HEK293 (cell line): ENCODE measurements at regions not wholly inside any gene's neighbourhood (a gene's known extent, or its start where the extent isn't known, plus 50 kb on each side); places are given as distances from the start of the nearest gene placed in this dataset.

Experiments
- CTCF ChIA-PET: fragments of 350-600 bp; formaldehyde crosslinking; extraction: SDS; loops from one replicate; lab custom pipeline; 2021; ENCODE audit warnings: antibody characterized with exemption; lab: Yijun Ruan, JAX
- POLR2A ChIA-PET: fragments of 300-600 bp; formaldehyde crosslinking; extraction: SDS; loops from one replicate; lab custom pipeline; 2020; ENCODE audit warnings: antibody characterized with exemption, inconsistent platforms; lab: Yijun Ruan, JAX
- H3K27ac ChIP-seq: fragments of 200-500 bp; sonication (Bioruptor generic); 2 replicates; pipeline ENCODE4 v1.5.1; 2014; ENCODE audit warnings: low read depth, low read length, control low read depth, inconsistent platforms; ENCODE audit errors: extremely low read depth
- H3K36me3 ChIP-seq, 2 experiments: fragments of 200-500 bp in 1 of 2; sonication (Bioruptor generic) in 1 of 2; 1 replicate in 1 of 2; 2 replicates in 1 of 2; pipeline ENCODE4 v1.5.1; 2014 to 2017; ENCODE audit warnings: inconsistent platforms in 2 of 2, low read length in 2 of 2; ENCODE audit not compliant: control insufficient read depth in 2 of 2, insufficient read depth in 1 of 2
- H3K4me1 ChIP-seq: fragments of 200-500 bp; sonication (Bioruptor generic); 2 replicates; pipeline ENCODE4 v1.5.1; 2014; ENCODE audit warnings: mild to moderate bottlenecking, low read length, inconsistent platforms; ENCODE audit not compliant: control insufficient read depth, insufficient read depth
- H3K4me3 ChIP-seq: 2 replicates; pipeline ENCODE4 v1.5.1; 2011; ENCODE audit warnings: low read depth, mild to moderate bottlenecking, control low read depth, low read length, moderate library complexity
- H3K9me3 ChIP-seq: fragments of 200-500 bp; sonication (Bioruptor generic); 2 replicates; pipeline ENCODE4 v1.5.1; 2014; ENCODE audit warnings: low read depth, low read length, inconsistent platforms; ENCODE audit not compliant: control insufficient read depth, insufficient read depth
- ATF2 ChIP-seq: fragments of 450-650 bp; formaldehyde crosslinking; IDR thresholded peaks from 2 replicates; pipeline ENCODE4 v1.5.1; 2016; ENCODE audit warnings: missing biosample characterization, missing genetic modification characterization, low read depth
- SETDB1 ChIP-seq: IDR thresholded peaks from one replicate; pipeline ENCODE4 v1.6.1; 2017; ENCODE audit warnings: mild to moderate bottlenecking, low read length, moderate library complexity, mixed read lengths; ENCODE audit not compliant: insufficient read length
- TRIM28 ChIP-seq: IDR thresholded peaks from 2 replicates; pipeline ENCODE4 v1.6.1; 2011; ENCODE audit warnings: low read length, control low read depth, borderline replicate concordance
- ZBTB7A ChIP-seq: fragments of 450-650 bp; formaldehyde crosslinking; IDR thresholded peaks from 2 replicates; pipeline ENCODE4 v1.5.1; 2016; ENCODE audit warnings: low read depth, missing biosample characterization, missing genetic modification characterization
- ZFP41 ChIP-seq: fragments of 450-650 bp; formaldehyde crosslinking; IDR thresholded peaks from 2 replicates; pipeline ENCODE4 v1.5.1; 2016; ENCODE audit warnings: missing biosample characterization, missing genetic modification characterization, borderline replicate concordance
- ZNF211 ChIP-seq: fragments of 450-650 bp; formaldehyde crosslinking; IDR thresholded peaks from 2 replicates; pipeline ENCODE4 v1.5.1; 2016; ENCODE audit warnings: low read depth, missing biosample characterization, missing genetic modification characterization
- ZNF398 ChIP-seq: fragments of 450-650 bp; formaldehyde crosslinking; IDR thresholded peaks from 2 replicates; pipeline ENCODE4 v1.5.1; 2017; ENCODE audit warnings: missing biosample characterization, missing genetic modification characterization
- ZNF426 ChIP-seq: fragments of 450-650 bp; formaldehyde crosslinking; IDR thresholded peaks from 2 replicates; pipeline ENCODE4 v1.5.1; 2017; ENCODE audit warnings: missing biosample characterization, missing genetic modification characterization, mild to moderate bottlenecking, inconsistent platforms, moderate library complexity
- ZNF510 ChIP-seq: fragments of 450-650 bp; formaldehyde crosslinking; IDR thresholded peaks from 2 replicates; pipeline ENCODE4 v1.5.1; 2018; ENCODE audit warnings: mild to moderate bottlenecking, missing genetic modification characterization, missing biosample characterization; ENCODE audit not compliant: insufficient replicate concordance
- ZNF548 ChIP-seq: fragments of 450-650 bp; formaldehyde crosslinking; IDR thresholded peaks from 2 replicates; pipeline ENCODE4 v1.5.1; 2016; ENCODE audit warnings: missing biosample characterization, missing genetic modification characterization
- ZNF596 ChIP-seq: fragments of 450-650 bp; IDR thresholded peaks from 2 replicates; pipeline ENCODE4 v1.5.0; 2018; ENCODE audit warnings: missing biosample characterization, mild to moderate bottlenecking, missing genetic modification characterization, moderate library complexity
- ZNF626 ChIP-seq: fragments of 450-650 bp; sonication (Bioruptor Pico); formaldehyde crosslinking; IDR thresholded peaks from 2 replicates; pipeline ENCODE4 v1.5.1; 2018; ENCODE audit warnings: missing biosample characterization, missing genetic modification characterization, inconsistent platforms
- ZNF830 ChIP-seq: fragments of 450-650 bp; IDR thresholded peaks from 2 replicates; pipeline ENCODE4 v1.5.0; 2018; ENCODE audit warnings: missing biosample characterization, missing genetic modification characterization, low read depth, mild to moderate bottlenecking, moderate library complexity
- ZNF843 ChIP-seq: fragments of 450-650 bp; formaldehyde crosslinking; IDR thresholded peaks from 2 replicates; pipeline ENCODE4 v1.5.1; 2016; ENCODE audit warnings: missing biosample characterization, missing genetic modification characterization
- ZSCAN30 ChIP-seq: fragments of 450-650 bp; IDR thresholded peaks from 2 replicates; pipeline ENCODE4 v1.5.1; 2018; ENCODE audit warnings: missing biosample characterization, mild to moderate bottlenecking, missing genetic modification characterization, moderate library complexity
- TF ChIP-seq, protein P1 (sequence below): fragments of 450-650 bp; formaldehyde crosslinking; IDR thresholded peaks from 2 replicates; pipeline ENCODE4 v1.5.1; 2016; ENCODE audit warnings: missing biosample characterization, missing genetic modification characterization

DNA sequence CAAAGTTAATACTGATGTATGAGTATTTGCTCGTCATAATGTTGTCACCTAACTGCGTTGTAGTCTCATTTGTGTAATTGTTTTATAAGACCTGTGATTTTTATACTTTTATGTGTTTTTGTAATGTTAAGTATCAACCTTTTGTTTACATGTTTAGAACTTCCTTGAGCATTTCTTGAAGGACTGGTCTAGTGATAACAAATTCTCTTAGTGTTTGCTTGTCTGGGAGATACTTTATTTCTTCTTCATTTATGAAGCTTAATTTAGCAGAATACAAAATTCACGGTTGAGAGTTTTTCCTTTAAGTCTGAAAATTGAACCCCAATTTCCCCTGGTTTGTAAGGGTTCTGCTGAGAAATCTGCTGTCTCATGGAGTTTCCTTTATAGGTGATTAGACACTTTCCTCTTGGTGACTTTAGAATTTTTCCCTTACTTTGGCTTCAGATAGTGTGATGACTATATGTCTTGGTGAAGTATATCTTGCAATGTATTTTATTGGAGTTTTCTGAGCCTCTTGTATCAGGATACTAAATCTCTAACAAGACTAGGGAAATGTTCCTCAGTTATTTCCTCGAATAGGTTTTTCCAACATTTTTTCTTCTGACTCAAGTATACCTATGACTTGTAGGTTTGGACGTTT is 154.9 kb downstream of the WDR11 start:
- H3K4me3 ChIP-seq, result no peak overlapping the region
- TF ChIP-seq ZFP41 (tag by site-specific recombination) (no peak), ZNF626 (tag by site-specific recombination) (peak; percentile 82; the same call in 1 of the 2 replicates), ZNF510 (tag by site-specific recombination) (peak; percentile 8), TRIM28 (peak; percentile 80; the same call in 1 of the 2 replicates), ZNF830 (tag by site-specific recombination) (no peak), SETDB1 (peak; percentile 99)
- no peaks in the 10 kb centered on the region for H3K4me1 ChIP-seq
- CTCF ChIA-PET, result interaction anchor here (0.7 kb wide), 1 partner anchor 782 kb away, joined by 3 read pairs; no protein-coding TSS in a partner anchor
- H3K36me3 ChIP-seq, result no peaks in the 10 kb centered on the region
- peaks cover 2% of the 10 kb centered on the region; the same call in 1 of the 2 replicates for H3K9me3 ChIP-seq
- H3K27ac ChIP-seq, result no peak overlapping the region
- POLR2A ChIA-PET, result no interaction called here

- Histone ChIP-seq H3K4me1 (no peaks in the 10 kb centered on the region), H3K9me3 (peaks cover 2% of the 10 kb centered on the region; the same call in 1 of the 2 replicates), H3K27ac (no peak overlapping the region), H3K36me3 (no peaks in the 10 kb centered on the region), H3K4me3 (no peak overlapping the region)
- ChIA-PET CTCF (no interaction called here), POLR2A (no interaction called here)
- TF ChIP-seq ZNF843 (tag by site-specific recombination) (no peak), ZNF548 (tag by site-specific recombination) (no peak), ZNF426 (tag by site-specific recombination) (no peak), ZBTB7A (no peak), ZNF398 (tag by site-specific recombination) (no peak), ZSCAN30 (tag by site-specific recombination) (no peak), ZNF596 (tag by site-specific recombination) (no peak)
- TF ChIP-seq, protein P1, sequence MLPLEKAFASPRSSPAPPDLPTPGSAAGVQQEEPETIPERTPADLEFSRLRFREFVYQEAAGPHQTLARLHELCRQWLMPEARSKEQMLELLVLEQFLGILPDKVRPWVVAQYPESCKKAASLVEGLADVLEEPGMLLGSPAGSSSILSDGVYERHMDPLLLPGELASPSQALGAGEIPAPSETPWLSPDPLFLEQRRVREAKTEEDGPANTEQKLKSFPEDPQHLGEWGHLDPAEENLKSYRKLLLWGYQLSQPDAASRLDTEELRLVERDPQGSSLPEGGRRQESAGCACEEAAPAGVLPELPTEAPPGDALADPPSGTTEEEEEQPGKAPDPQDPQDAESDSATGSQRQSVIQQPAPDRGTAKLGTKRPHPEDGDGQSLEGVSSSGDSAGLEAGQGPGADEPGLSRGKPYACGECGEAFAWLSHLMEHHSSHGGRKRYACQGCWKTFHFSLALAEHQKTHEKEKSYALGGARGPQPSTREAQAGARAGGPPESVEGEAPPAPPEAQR (tag by site-specific recombination), result no peak
Observed at GRCh38 chr10:121007264-121007663, 156.1 kb downstream of the WDR11 start.

GRCh38 chr10:121015916-121016315 is 164.8 kb downstream of the WDR11 start:
- Histone ChIP-seq H3K9me3 (no peaks in the 10 kb centered on the region), H3K27ac (no peak overlapping the region), H3K4me3 (no peak overlapping the region), H3K4me1 (no peaks in the 10 kb centered on the region), H3K36me3 (no peaks in the 10 kb centered on the region)
- no peak for TF ChIP-seq ZNF211 (tag by site-specific recombination)
- TF ChIP-seq SETDB1, result peak; percentile 37
- peak; percentile 76; the same call in 1 of the 2 replicates for TF ChIP-seq ATF2 (tag by site-specific recombination)
- ChIA-PET CTCF (interaction anchor here (0.7 kb wide), 1 partner anchor 9 kb away, joined by 4 read pairs; no protein-coding TSS in a partner anchor), POLR2A (no interaction called here)
